NCI-H82 treated with DMSO at 0.1 percent for 48 hours (cell line): ENCODE measurements at regions not wholly inside any gene's neighbourhood (a gene's known extent, or its start where the extent isn't known, plus 50 kb on each side); places are given as distances from the start of the nearest gene placed in this dataset.

ENCODE experiments used
- DNase-seq: peaks from one replicate; lab custom pipeline; 2025; ENCODE audit not compliant: unreplicated experiment; lab: John Stamatoyannopoulos, UW

- DNase-seq, result no peak
Measured at GRCh38 chr6:44531442-44532015, 144.0 kb downstream of the CDC5L start.

- no peak for DNase-seq
Measured at GRCh38 chr6:44533421-44533820, 145.9 kb downstream of the CDC5L start.

GRCh38 chr6:44534291-44534690 lies 146.8 kb downstream of the CDC5L start:
- DNase-seq, result no peak

GRCh38 chr6:44535446-44535845 lies 147.9 kb downstream of the CDC5L start:
- DNase-seq, result no peak

GRCh38 chr6:44535967-44536366 lies 148.5 kb downstream of the CDC5L start:
- no peak for DNase-seq

GRCh38 chr6:44537306-44538049 lies 150.0 kb downstream of the CDC5L start:
- no peak for DNase-seq

- no peak for DNase-seq
Measured at GRCh38 chr6:44538131-44538806, 150.8 kb downstream of the CDC5L start.

GRCh38 chr6:44538807-44539201 lies 151.3 kb downstream of the CDC5L start:
- no peak for DNase-seq

GRCh38 chr6:44539701-44540355 lies 152.3 kb downstream of the CDC5L start:
- DNase-seq, result no peak

GRCh38 chr6:44540881-44541280 lies 153.4 kb downstream of the CDC5L start:
- DNase-seq, result no peak

GRCh38 chr6:44542401-44543116 lies 155.1 kb downstream of the CDC5L start:
- no peak for DNase-seq

- DNase-seq, result no peak
Measured at GRCh38 chr6:44543664-44544063, 156.2 kb downstream of the CDC5L start.

GRCh38 chr6:44545224-44545623 lies 157.7 kb downstream of the CDC5L start:
- DNase-seq, result no peak

- DNase-seq, result no peak
Measured at GRCh38 chr6:44548319-44548718, 160.8 kb downstream of the CDC5L start.

GRCh38 chr6:44549516-44549915 lies 162.0 kb downstream of the CDC5L start:
- no peak for DNase-seq

GRCh38 chr6:44554194-44554593 lies 166.7 kb downstream of the CDC5L start:
- DNase-seq, result no peak

- DNase-seq, result no peak
Measured at GRCh38 chr6:44554861-44555260, 167.4 kb downstream of the CDC5L start.

- no peak for DNase-seq
Measured at GRCh38 chr6:44556046-44556445, 168.5 kb downstream of the CDC5L start.

GRCh38 chr6:44558024-44558831 lies 170.7 kb downstream of the CDC5L start:
- no peak for DNase-seq

GRCh38 chr6:44558832-44559251 lies 171.3 kb downstream of the CDC5L start:
- no peak for DNase-seq
